ENCODE measurements at regions not wholly inside any gene's neighbourhood (a gene's known extent, or its start where the extent isn't known, plus 50 kb on each side); places are given as distances from the start of the nearest gene placed in this dataset.

GRCh38 chr12:77678621-77679020 lies 152.1 kb upstream of the NAV3 start:
- Histone ChIP-seq H3K4me3 (replicated peaks in 1 of 3) (no peak overlapping the region), H3K36me3 (no peaks in the 10 kb centered on the region), H3K27ac (no peak overlapping the region), H3K27me3 (no peaks in the 10 kb centered on the region), H3K9me3 (no peaks in the 10 kb centered on the region), H3K4me1 (no peaks in the 10 kb centered on the region)
- TF ChIP-seq CTCF (IDR thresholded peaks at IDR 0.05) (no peak), POLR2A (IDR thresholded peaks at IDR 0.05) (no peak)
- no peak for DNase-seq
- intact Hi-C loops (cut with DNase I) = no loop called here
- 55 to 63% methylated on average over 1 of the region's 1 CpG for whole genome bisulfite sequencing, 2 donors

- TF ChIP-seq POLR2A (IDR thresholded peaks at IDR 0.05) (no peak), CTCF (IDR thresholded peaks at IDR 0.05) (no peak)
- intact Hi-C loops (cut with DNase I) = no loop called here
- Histone ChIP-seq H3K9me3 (no peaks in the 10 kb centered on the region), H3K36me3 (no peaks in the 10 kb centered on the region), H3K27me3 (no peaks in the 10 kb centered on the region), H3K4me3 (replicated peaks in 1 of 3) (no peak overlapping the region), H3K27ac (no peak overlapping the region), H3K4me1 (no peaks in the 10 kb centered on the region)
- no peak for DNase-seq
- 94 to 98% methylated on average over 6 of the region's 6 CpGs for WGBS, 2 donors
Measured at GRCh38 chr12:77667101-77667500, 163.6 kb upstream of the NAV3 start.

GRCh38 chr12:77648716-77649115 lies 182.0 kb upstream of the NAV3 start:
- H3K4me1 ChIP-seq = no peaks in the 10 kb centered on the region
- no peaks in the 10 kb centered on the region for H3K9me3 ChIP-seq
- no peaks in the 10 kb centered on the region for H3K36me3 ChIP-seq
- H3K4me3 ChIP-seq (replicated peaks in 1 of 3) = no peak overlapping the region
- TF ChIP-seq CTCF (IDR thresholded peaks at IDR 0.05) (no peak), POLR2A (IDR thresholded peaks at IDR 0.05) (no peak)
- no peaks in the 10 kb centered on the region for H3K27me3 ChIP-seq
- intact Hi-C loops (cut with DNase I) = no loop called here
- DNase-seq = no peak
- H3K27ac ChIP-seq = no peak overlapping the region

GRCh38 chr12:77645966-77646598 lies 184.6 kb upstream of the NAV3 start:
- no peaks in the 10 kb centered on the region for H3K36me3 ChIP-seq
- no peak for DNase-seq
- no peaks in the 10 kb centered on the region for H3K4me1 ChIP-seq
- H3K27ac ChIP-seq = no peak overlapping the region
- intact Hi-C loops (cut with DNase I) = no loop called here
- TF ChIP-seq CTCF (IDR thresholded peaks at IDR 0.05) (no peak), POLR2A (IDR thresholded peaks at IDR 0.05) (no peak)
- no peaks in the 10 kb centered on the region for H3K9me3 ChIP-seq
- WGBS, 2 donors = 81 to 84% methylated on average over 5 of the region's 5 CpGs
- H3K4me3 ChIP-seq (replicated peaks in 1 of 3) = no peak overlapping the region
- H3K27me3 ChIP-seq = no peaks in the 10 kb centered on the region

- no peaks in the 10 kb centered on the region for H3K36me3 ChIP-seq
- H3K27ac ChIP-seq = no peak overlapping the region
- 58 to 68% methylated on average over 3 of the region's 3 CpGs for WGBS, 2 donors
- TF ChIP-seq CTCF (IDR thresholded peaks at IDR 0.05) = no peak
- TF ChIP-seq POLR2A (IDR thresholded peaks at IDR 0.05) = no peak
- no peaks in the 10 kb centered on the region for H3K27me3 ChIP-seq
- intact Hi-C loops (cut with DNase I) = no loop called here
- no peaks in the 10 kb centered on the region for H3K9me3 ChIP-seq
- DNase-seq = no peak
- no peaks in the 10 kb centered on the region for H3K4me1 ChIP-seq
- H3K4me3 ChIP-seq (replicated peaks in 1 of 3) = no peak overlapping the region
Measured at GRCh38 chr12:77644915-77645605, 185.6 kb upstream of the NAV3 start.

All from thyroid gland (tissue), 4 donors.